ENCODE measurements at regions not wholly inside any gene's neighbourhood (a gene's known extent, or its start where the extent isn't known, plus 50 kb on each side); places are given as distances from the start of the nearest gene placed in this dataset.

- H3K9me3 Mint-ChIP-seq: no peaks in the 10 kb centered on the region
- H3K36me3 Mint-ChIP-seq: no peaks in the 10 kb centered on the region
- H3K4me1 Mint-ChIP-seq: no peaks in the 10 kb centered on the region
- no peak overlapping the region for H3K4me3 Mint-ChIP-seq
- no peak for TF ChIP-seq IRF2 (CRISPR knock-in tag; IDR thresholded peaks at IDR 0.05; ENCODE audit: borderline replicate concordance, low read depth)
- TF ChIP-seq JUN (CRISPR knock-in tag; IDR thresholded peaks at IDR 0.05): no peak
- no peak for DNase-seq (ENCODE audit: low spot score)
- H3K27ac Mint-ChIP-seq: no peak overlapping the region
- POLR2A ChIA-PET: no interaction called here
- CTCF ChIA-PET: no interaction called here
- H3K27me3 Mint-ChIP-seq (ENCODE audit: low read depth): no peaks in the 10 kb centered on the region
- ATAC-seq: no peak
Observed at GRCh38 chr10:61068471-61068870, 124.5 kb upstream of the RHOBTB1 start.

GRCh38 chr10:61067671-61068336 is 123.8 kb upstream of the RHOBTB1 start:
- no peak overlapping the region for H3K27ac Mint-ChIP-seq
- ChIA-PET POLR2A (interaction anchor here (1.1 kb wide), 1 partner anchor 10 kb away, joined by 3 read pairs; no protein-coding TSS in a partner anchor), CTCF (interaction anchor here (1.4 kb wide), 1 partner anchor 43 kb away, joined by 4 read pairs; no protein-coding TSS in a partner anchor)
- H3K4me3 Mint-ChIP-seq: no peak overlapping the region
- H3K36me3 Mint-ChIP-seq: no peaks in the 10 kb centered on the region
- H3K4me1 Mint-ChIP-seq: no peaks in the 10 kb centered on the region
- TF ChIP-seq ESRRA (CRISPR knock-in tag; IDR thresholded peaks at IDR 0.05; ENCODE audit: borderline replicate concordance) (no peak), ZNF317 (CRISPR knock-in tag; IDR thresholded peaks at IDR 0.05; ENCODE audit: borderline replicate concordance, low read depth) (no peak), ATF2 (CRISPR knock-in tag; IDR thresholded peaks at IDR 0.05; ENCODE audit: borderline replicate concordance, low read depth) (no peak), MXD4 (CRISPR knock-in tag; IDR thresholded peaks at IDR 0.05; ENCODE audit: borderline replicate concordance) (no peak), IRF1 (CRISPR knock-in tag; IDR thresholded peaks at IDR 0.05) (no peak), KAT7 (CRISPR knock-in tag; IDR thresholded peaks at IDR 0.05; ENCODE audit: borderline replicate concordance) (no peak)
- ATAC-seq: no peak
- H3K27me3 Mint-ChIP-seq (ENCODE audit: low read depth): no peaks in the 10 kb centered on the region
- H3K9me3 Mint-ChIP-seq: no peaks in the 10 kb centered on the region
- DNase-seq (ENCODE audit: low spot score): no peak

- H3K27me3 Mint-ChIP-seq (ENCODE audit: low read depth): no peaks in the 10 kb centered on the region
- ATAC-seq (no peak), DNase-seq (ENCODE audit: low spot score) (no peak)
- H3K9me3 Mint-ChIP-seq: no peaks in the 10 kb centered on the region
- no peak overlapping the region for H3K4me3 Mint-ChIP-seq
- H3K36me3 Mint-ChIP-seq: no peaks in the 10 kb centered on the region
- H3K4me1 Mint-ChIP-seq: no peaks in the 10 kb centered on the region
- ChIA-PET CTCF (interaction anchor here (1.4 kb wide), 1 partner anchor 42 kb away, joined by 4 read pairs; no protein-coding TSS in a partner anchor), POLR2A (interaction anchor here (1.1 kb wide), 1 partner anchor 9 kb away, joined by 3 read pairs; no protein-coding TSS in a partner anchor)
- H3K27ac Mint-ChIP-seq: no peak overlapping the region
- TF ChIP-seq NR1H2 (CRISPR knock-in tag; IDR thresholded peaks at IDR 0.05): no peak
- TF ChIP-seq ELF4 (CRISPR knock-in tag; IDR thresholded peaks at IDR 0.05; ENCODE audit: low read depth): no peak
- TF ChIP-seq IRF2 (CRISPR knock-in tag; IDR thresholded peaks at IDR 0.05; ENCODE audit: borderline replicate concordance, low read depth): no peak
- TF ChIP-seq STAT6 (CRISPR knock-in tag; conservative IDR thresholded peaks at IDR 0.05; ENCODE audit: low read depth): no peak
- TF ChIP-seq ZBTB21 (CRISPR knock-in tag; IDR thresholded peaks at IDR 0.05; ENCODE audit: borderline replicate concordance): no peak
- no peak for TF ChIP-seq TEAD4 (CRISPR knock-in tag; IDR thresholded peaks at IDR 0.05)
- TF ChIP-seq GRHL2 (CRISPR knock-in tag; IDR thresholded peaks at IDR 0.05; ENCODE audit: insufficient replicate concordance, severe bottlenecking): no peak
- TF ChIP-seq ZNF138 (CRISPR knock-in tag; conservative IDR thresholded peaks at IDR 0.05): no peak
- TF ChIP-seq CTCF (IDR thresholded peaks at IDR 0.05): no peak
- TF ChIP-seq PRDM15 (CRISPR knock-in tag; IDR thresholded peaks at IDR 0.05): no peak
- TF ChIP-seq ERG (CRISPR knock-in tag; IDR thresholded peaks at IDR 0.05): no peak
Observed at GRCh38 chr10:61066661-61067344, 122.8 kb upstream of the RHOBTB1 start.
